Ascending aorta (tissue), 2 donors: ENCODE measurements at regions not wholly inside any gene's neighbourhood (a gene's known extent, or its start where the extent isn't known, plus 50 kb on each side); places are given as distances from the start of the nearest gene placed in this dataset.

ENCODE experiments used
- DNase-seq, 2 donors: peaks; one replicate each; pipeline ENCODE4 v3.0.0-alpha.2; 2019; ENCODE audit warnings: low spot score in 2 of 2
- H3K27ac ChIP-seq, 2 donors: fragments of 200-600 bp; sonication (generic); one replicate each; pipeline ENCODE4 v1.5.1; 2016 to 2017; ENCODE audit warnings: mild to moderate bottlenecking in 1 of 2
- H3K27me3 ChIP-seq: fragments of 200-600 bp; sonication (generic); one replicate; pipeline ENCODE4 v1.5.1; 2017
- H3K36me3 ChIP-seq, 2 donors: fragments of 200-600 bp; sonication (generic); one replicate each; pipeline ENCODE4 v1.5.1; 2016
- H3K4me1 ChIP-seq, 2 donors: fragments of 200-600 bp; sonication (generic); one replicate each; pipeline ENCODE4 v1.5.1; 2016 to 2017; ENCODE audit warnings: mild to moderate bottlenecking in 1 of 2
- H3K4me3 ChIP-seq, 2 donors: fragments of 200-600 bp; sonication (generic); one replicate each; pipeline ENCODE4 v1.5.1; 2016 to 2017; ENCODE audit warnings: mild to moderate bottlenecking in 1 of 2
- H3K9me3 ChIP-seq, 2 donors: fragments of 200-600 bp; sonication (generic); one replicate each; pipeline ENCODE4 v1.5.1; 2016
- intact Hi-C: fragments of 100-400 bp; cut with DNase I; formaldehyde crosslinking; loops from one replicate; pipeline ENCODE4 v1.15.1; 2023
- TF ChIP-seq, protein P1 (sequence below), 3 experiments: fragments of 200-600 bp in 2 of 3; fragments of 450-650 bp in 1 of 3; sonication (generic) in 2 of 3; IDR thresholded peaks; one replicate each; pipeline ENCODE4 v1.5.1; 2016 to 2019; ENCODE audit warnings: antibody characterized with exemption in 3 of 3, mild to moderate bottlenecking in 1 of 3, moderate library complexity in 1 of 3

- TF ChIP-seq, protein P1, sequence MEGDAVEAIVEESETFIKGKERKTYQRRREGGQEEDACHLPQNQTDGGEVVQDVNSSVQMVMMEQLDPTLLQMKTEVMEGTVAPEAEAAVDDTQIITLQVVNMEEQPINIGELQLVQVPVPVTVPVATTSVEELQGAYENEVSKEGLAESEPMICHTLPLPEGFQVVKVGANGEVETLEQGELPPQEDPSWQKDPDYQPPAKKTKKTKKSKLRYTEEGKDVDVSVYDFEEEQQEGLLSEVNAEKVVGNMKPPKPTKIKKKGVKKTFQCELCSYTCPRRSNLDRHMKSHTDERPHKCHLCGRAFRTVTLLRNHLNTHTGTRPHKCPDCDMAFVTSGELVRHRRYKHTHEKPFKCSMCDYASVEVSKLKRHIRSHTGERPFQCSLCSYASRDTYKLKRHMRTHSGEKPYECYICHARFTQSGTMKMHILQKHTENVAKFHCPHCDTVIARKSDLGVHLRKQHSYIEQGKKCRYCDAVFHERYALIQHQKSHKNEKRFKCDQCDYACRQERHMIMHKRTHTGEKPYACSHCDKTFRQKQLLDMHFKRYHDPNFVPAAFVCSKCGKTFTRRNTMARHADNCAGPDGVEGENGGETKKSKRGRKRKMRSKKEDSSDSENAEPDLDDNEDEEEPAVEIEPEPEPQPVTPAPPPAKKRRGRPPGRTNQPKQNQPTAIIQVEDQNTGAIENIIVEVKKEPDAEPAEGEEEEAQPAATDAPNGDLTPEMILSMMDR (IDR thresholded peaks at IDR 0.05) = no peak
- Histone ChIP-seq H3K4me1 (no peaks in the 10 kb centered on the region), H3K4me3 (no peak overlapping the region), H3K36me3 (no peaks in the 10 kb centered on the region), H3K9me3 (no peaks in the 10 kb centered on the region), H3K27ac (no peak overlapping the region), H3K27me3 (no peaks in the 10 kb centered on the region)
- no peak for DNase-seq
- intact Hi-C loops = no loop called here
These were observed 181.9 kb downstream of the NDFIP2 start for GRCh38 chr13:79662882-79663281.

GRCh38 chr13:79660361-79660760 lies 179.4 kb downstream of the NDFIP2 start:
- H3K4me3 ChIP-seq = no peak overlapping the region
- intact Hi-C loops = no loop called here
- no peaks in the 10 kb centered on the region for H3K9me3 ChIP-seq
- no peaks in the 10 kb centered on the region for H3K27me3 ChIP-seq
- H3K4me1 ChIP-seq = no peaks in the 10 kb centered on the region
- H3K36me3 ChIP-seq = no peaks in the 10 kb centered on the region
- DNase-seq = no peak
- TF ChIP-seq, protein P1 (IDR thresholded peaks at IDR 0.05) = no peak
- no peak overlapping the region for H3K27ac ChIP-seq

DNA sequence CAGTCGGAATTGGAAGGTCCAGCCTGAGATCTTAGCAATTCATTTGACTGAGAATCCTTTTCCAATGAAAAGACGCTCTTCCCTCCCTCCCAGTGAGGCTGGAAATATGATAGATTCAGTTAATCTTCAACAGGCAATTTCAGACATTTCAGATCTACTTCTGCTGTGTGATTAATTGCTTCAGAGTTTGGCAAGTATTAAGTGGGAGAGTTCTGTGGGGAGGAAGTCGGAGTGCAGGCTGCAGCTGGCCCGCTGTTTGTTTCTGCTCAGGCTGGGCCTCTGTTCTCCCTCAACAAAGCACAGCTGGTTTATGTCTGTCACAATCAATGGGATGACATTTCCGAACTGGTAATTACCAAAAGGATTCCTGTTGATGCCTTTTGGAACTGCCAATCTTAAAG lies 178.2 kb downstream of the NDFIP2 start:
- Histone ChIP-seq H3K4me3 (no peak overlapping the region), H3K27ac (no peak overlapping the region), H3K4me1 (no peaks in the 10 kb centered on the region), H3K27me3 (no peaks in the 10 kb centered on the region), H3K36me3 (no peaks in the 10 kb centered on the region), H3K9me3 (no peaks in the 10 kb centered on the region)
- TF ChIP-seq, protein P1 (IDR thresholded peaks at IDR 0.05) = no peak
- no peak for DNase-seq
- intact Hi-C loops = no loop called here

GRCh38 chr13:79658333-79658975 lies 177.5 kb downstream of the NDFIP2 start:
- intact Hi-C loops = no loop called here
- no peaks in the 10 kb centered on the region for H3K4me1 ChIP-seq
- no peak overlapping the region for H3K27ac ChIP-seq
- no peak overlapping the region for H3K4me3 ChIP-seq
- DNase-seq = no peak
- H3K9me3 ChIP-seq = no peaks in the 10 kb centered on the region
- no peaks in the 10 kb centered on the region for H3K36me3 ChIP-seq
- H3K27me3 ChIP-seq = no peaks in the 10 kb centered on the region
- TF ChIP-seq, protein P1 (IDR thresholded peaks at IDR 0.05) = no peak

- intact Hi-C loops = no loop called here
These were observed 174.6 kb downstream of the NDFIP2 start for GRCh38 chr13:79655509-79655908.

More at GRCh38 chr13:79655509-79655908, 174.6 kb downstream of the NDFIP2 start:
- Histone ChIP-seq H3K36me3 (no peaks in the 10 kb centered on the region), H3K4me3 (no peak overlapping the region), H3K9me3 (no peaks in the 10 kb centered on the region), H3K27ac (no peak overlapping the region), H3K27me3 (no peaks in the 10 kb centered on the region), H3K4me1 (no peaks in the 10 kb centered on the region)
- TF ChIP-seq, protein P1 (IDR thresholded peaks at IDR 0.05) = no peak
- no peak for DNase-seq
